ENCODE measurements at regions not wholly inside any gene's neighbourhood (a gene's known extent, or its start where the extent isn't known, plus 50 kb on each side); places are given as distances from the start of the nearest gene placed in this dataset.
"Not testable (repeated sequence)": the region's sequence is repeated elsewhere in the genome, so short reads cannot be mapped to it uniquely, and the experiment has no call there.

DNA sequence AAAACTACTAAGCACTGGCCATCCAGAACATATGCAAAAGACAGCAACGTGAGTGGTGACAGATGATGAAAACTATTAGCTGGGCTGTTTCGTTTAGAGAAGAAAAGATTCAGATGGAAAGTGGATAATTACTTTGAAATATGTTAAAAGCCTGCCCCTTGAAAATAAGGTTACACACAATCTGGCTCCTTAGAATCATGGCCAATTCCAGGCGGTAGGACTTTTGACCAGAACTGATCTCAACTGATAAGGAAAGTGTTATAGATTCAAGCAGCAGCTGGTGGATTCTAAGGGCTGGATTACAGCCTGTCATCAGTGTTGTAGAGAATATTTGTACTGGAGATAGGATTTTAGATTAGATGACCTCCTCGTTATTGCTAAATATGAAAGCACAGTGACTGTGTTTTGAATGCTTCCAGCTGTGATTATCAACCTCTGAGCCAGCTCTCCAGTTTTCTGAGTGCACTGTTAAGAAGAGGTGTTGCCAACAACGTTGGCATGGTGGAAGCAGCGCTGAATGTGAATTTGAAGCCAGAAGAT is 75.1 kb downstream of the KBTBD2 start:
- not testable (repeated sequence) for DNase-seq (ENCODE audit: low read depth, low spot score)

DNA sequence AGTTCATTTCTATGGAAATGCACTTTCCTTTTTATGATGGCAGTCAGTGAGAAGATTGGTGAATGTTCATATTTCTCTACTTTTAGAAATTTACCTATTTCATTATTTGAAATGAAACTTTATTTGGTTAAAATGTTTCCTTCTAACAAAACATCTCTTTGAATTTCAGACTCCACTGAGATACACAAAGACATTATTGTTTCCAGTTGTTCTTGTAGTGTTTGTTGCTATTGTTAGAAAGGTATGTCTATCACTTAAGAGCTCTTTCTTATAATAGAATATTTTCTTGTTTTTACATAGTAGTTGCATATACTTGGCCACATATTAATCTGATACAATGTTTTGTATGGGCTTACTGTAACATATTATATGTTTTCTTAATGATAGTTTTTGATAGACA is 76.8 kb downstream of the KBTBD2 start:
- DNase-seq (ENCODE audit: low read depth, low spot score), result not testable (repeated sequence)

DNA sequence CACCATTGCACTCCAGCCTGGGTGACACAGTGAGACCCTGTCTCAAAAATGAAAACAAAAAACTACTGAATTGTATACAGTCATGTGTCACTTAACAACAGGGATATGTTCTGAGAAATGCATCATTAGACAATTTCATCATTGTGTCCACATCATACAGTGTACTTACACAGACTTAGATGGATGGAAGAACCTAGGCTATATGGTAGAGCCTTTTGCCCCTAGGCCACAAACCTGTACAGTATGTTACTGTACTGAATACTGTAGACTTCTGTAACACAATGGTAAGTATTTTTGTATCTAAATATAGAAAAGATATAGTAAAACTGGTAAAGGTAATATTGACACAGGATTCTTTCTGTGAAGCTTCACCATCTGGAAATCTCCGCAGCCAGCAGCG is 81.7 kb downstream of the KBTBD2 start:
- no peak for DNase-seq (ENCODE audit: low read depth, low spot score)

DNA sequence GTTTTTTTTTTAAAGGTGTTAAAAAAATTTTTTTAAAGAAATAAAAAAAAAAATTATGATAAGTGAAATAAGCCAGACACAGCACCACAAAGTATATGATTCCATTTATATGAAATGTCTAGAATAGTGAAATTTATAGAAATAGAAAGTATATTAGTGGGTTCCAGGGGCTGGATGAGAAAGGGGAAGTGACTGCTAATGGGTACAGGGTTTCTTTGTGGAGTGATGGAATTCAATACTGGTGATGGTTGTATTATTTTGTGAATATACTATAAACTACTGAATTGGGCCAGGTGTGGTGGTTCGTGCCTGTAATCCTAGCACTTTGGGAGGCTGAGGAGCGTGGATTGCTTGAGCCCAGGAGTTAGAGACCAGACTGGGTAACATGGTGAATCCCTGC is 82.2 kb downstream of the KBTBD2 start:
- DNase-seq (ENCODE audit: low read depth, low spot score), result no peak

DNA sequence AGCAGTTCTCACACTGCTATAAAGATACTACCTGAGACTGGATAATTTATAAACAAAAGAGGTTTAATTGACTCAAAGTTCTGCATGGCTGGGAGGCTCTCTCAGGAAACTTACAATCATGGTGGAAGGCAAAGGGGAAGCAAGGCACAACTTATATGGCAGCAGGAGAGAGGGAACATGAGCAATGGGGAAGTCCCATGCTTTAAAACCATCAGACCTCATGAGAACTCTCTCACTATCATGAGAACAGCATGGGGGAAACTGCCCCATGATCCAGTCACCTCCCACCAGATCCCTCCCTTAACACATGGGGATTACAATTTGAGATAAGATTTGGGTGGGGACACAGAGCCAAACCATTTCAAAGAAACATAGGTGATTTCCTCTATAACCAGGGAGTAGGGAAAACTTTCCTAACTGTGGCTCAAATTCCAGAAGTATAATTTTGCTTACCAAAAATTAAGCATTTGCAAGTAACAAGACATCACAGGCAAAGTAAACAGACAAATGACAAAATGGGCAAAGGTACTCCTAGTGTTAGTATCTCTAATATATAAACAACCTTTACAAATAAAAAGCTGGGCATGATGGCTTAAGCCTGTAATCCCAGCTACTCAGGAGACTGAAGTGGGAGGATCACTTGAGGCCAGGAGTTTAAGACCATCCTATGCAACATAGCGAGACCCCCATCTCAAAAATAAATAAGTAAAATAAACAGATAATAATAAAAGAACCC is 88.0 kb downstream of the KBTBD2 start:
- no peak for DNase-seq (ENCODE audit: low read depth, low spot score)

DNA sequence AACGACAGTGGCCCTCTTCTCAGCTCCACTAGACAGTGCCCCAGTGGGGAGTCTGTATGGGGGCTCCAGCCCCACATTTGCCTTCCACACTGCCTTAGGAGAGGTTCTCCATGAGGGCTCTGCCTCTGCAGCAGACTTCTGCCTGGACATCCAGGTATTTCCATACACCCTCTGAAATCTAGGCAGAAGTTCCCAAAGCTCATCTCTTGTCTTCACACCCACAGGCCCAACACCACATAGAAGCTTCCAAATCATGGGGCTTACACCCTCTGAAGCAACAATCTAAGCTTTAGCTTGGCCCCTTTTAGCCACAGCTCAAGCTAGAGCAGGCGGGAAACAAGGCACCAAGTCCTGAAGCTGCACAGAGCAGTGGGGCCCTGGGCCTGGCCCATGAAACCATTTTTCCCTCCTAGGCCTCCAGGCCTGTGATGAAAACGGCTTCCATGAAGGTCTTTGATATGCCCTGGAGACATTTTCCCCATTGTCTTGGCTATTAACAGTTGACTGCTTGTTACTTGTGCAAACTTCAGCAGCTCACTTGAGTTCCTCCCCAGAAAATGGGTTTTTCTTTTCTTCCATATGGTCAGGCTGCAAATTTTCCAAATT is 89.2 kb downstream of the KBTBD2 start:
- no peak for DNase-seq (ENCODE audit: low read depth, low spot score)

DNA sequence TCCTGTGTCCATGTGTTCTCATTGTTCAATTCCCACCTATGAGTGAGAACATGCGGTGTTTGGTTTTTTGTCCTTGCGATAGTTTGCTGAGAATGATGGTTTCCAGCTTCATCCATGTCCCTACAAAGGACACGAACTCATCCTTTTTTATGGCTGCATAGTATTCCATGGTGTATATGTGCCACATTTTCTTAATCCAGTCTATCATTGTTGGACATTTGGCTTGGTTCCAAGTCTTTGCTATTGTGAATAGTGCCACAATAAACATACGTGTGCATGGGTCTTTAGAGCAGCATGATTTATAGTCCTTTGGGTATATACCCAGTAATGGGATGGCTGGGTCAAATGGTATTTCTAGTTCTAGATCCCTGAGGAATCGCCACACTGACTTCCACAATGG is 98.5 kb downstream of the KBTBD2 start:
- DNase-seq (ENCODE audit: low read depth, low spot score), result not testable (repeated sequence)

DNA sequence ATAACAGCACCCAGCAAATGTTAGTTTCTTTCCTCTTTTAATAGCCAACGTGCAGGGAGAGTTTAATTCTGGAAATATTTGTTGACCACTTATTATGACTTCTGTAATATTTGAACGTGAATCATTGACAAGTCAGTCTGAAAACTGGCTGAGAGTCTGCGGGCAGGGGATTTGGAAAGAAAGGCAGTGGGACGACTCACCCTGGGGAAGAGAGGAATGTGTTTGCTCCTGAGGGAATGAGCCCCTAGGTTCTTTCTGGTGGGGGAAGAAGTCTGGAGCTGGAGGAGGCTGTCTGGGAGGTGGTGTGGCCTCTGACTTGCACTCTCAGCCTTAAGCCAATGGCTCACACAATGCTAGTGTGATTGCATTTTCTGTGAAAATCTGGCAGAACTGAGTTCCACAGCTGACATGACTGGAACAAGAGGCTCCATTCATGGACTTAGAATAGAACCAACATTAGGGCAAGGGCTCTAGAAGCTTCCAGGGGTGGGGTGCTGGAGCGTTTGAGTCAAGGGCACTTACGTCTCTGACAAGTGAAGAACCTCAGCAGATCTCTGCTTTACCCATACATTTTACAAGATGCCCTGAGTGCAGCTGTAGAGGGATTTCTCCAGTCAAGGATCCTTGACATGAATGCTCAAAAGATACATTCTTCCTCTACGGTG is 100.7 kb downstream of the KBTBD2 start:
- not testable (repeated sequence) for DNase-seq (ENCODE audit: low read depth, low spot score)

DNA sequence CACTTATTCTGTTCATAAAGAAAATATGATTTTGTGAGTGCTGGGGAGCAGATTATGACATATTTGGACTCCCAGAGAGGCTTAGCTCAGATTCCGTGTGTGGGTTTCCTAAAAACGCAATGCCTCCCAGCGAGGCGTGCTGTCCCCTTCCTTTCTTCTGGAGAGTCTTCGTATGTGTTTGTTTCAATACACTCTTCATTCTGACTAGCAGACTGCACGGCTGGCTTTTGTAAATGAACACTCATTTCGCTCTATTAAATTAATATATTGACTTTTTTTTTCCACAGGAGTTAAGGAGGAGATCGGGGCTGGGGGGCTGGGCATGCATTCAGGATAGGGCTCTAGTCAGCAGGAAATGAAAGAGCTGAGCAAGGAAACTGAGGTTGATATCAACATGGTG is 102.3 kb downstream of the KBTBD2 start:
- not testable (repeated sequence) for DNase-seq (ENCODE audit: low read depth, low spot score)

DNA sequence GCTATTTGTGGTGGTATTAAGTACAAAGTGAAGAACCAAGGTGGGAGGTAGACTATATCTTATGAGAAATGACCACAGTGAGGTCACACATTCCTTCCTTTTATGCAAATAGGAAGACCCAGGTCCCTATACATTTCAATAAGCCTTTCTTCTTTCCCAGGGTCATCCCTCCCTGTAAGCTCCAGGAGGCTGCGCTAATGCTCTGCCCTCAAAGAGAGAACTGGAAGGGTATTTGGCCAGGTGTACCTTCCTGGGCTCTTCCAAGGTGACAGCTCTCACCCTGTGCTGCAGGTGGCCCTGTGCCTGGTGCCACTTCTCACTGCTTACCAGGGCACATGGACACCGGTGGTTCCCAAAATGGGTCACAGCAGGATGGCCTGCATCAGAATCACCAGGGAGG is 103.4 kb downstream of the KBTBD2 start:
- DNase-seq (ENCODE audit: low read depth, low spot score), result not testable (repeated sequence)

DNA sequence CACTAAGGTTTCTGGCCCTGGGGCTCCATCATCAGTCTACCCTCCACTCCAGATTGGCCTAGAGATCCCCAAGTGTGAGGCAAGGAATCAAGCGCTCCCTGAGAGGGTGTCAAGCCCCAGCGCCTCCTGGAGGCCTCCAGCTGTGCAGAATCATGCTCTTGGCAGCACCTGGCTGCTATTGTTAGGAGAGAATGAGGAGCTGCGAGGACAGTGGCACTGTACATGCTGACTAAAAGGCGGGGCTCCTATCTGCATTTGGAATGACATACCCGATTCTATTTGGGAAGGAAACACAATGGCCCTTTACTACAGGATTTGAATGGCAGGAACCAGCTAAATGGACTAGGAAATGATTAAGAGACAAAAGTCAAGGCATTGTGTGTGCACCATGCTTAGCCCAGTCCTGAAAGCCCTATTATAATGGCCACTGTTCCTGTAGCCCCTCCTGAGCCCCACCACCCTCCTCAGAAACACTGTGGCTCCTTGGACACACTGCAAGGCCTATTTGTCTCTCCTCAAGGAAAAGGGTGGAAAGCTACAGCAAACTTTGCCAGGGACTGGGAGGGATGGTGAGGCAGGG is 106.1 kb downstream of the KBTBD2 start:
- not testable (repeated sequence) for DNase-seq (ENCODE audit: low read depth, low spot score)

DNA sequence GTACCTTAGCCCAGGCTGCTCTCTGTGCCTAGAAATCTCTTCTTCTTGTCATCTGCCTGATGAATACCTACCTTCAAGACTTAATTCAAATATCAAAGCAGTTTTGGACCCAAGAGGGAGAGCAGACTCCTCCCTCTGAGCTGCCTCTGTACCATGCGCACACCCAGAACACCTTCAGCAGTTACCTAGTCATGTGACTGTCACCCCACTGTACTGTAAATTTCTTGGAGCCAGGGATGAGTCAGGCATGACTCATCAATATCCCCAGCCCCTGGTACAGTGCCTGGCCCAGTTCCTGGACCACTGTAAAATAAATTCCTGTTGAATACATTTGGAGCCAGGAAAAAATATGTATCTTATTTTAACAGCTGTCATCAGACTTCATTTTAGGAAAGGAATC is 111.7 kb downstream of the KBTBD2 start:
- not testable (repeated sequence) for DNase-seq (ENCODE audit: low read depth, low spot score)

DNA sequence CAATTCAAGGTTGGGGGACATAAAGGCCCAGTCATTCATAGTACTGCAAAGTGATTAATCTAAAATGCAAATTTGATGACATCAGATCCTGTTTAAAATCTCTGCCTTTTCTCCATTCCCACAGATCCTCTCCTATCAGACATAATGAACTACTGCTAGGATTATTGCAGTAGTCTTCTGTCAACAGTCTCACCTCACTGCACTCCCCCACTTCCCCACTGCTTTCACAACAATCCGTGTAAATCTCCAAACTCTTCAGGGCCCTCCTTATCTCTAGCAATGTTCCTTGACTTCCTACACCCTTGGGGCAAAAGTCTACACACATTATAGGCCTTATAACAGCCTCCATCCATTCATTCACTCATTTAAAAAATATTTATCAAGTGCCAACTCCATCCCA is 112.4 kb downstream of the KBTBD2 start:
- no peak for DNase-seq (ENCODE audit: low read depth, low spot score)

DNA sequence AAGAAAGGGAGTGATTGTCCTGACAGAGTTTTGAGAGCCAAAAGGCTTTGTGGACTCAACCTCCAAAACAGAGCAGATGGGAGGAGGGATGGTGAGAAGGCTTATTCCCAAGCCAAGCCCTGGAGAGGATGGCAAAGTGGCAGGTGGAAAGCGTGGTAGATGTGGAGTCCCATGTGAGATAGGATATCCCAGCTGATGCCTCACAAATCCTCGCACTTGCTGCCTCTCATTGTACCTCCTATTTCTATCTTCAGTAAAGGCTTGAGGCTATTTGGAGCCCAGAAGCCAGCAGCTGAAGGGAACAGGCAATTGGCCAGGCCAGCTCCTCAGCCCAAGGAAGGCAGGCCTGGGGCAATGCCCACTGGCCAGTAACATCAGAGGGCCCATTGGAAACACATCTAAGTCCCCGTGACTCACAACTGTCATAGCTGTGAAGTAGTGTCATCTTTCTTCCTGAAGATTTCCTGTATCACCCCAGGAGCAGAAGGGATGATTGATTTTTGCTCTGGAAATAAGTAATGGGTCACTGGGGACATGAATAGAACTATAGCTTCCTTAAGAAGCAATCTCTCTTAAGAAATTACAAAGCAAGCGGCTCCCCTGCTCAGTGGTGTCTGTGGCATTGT is 114.4 kb downstream of the KBTBD2 start:
- not testable (repeated sequence) for DNase-seq (ENCODE audit: low read depth, low spot score)

DNA sequence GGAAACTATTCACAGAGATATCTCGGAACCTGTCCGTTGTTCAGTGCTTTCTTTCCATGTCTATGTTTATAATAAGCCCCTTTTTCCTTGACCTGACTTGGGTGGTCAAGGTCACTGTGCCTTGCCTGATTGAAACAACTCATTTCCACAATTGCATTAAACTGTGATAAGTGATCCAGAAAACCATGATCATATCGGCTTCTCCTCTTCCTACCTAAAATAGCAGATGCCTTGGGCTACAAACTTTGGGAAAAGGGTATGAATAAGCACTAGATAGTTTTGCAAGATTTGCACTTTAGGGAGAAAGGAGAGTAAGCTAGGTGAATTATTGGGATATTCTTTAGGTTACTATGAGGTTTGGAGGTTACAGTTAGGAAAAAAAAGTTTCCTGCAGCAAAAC is 115.2 kb downstream of the KBTBD2 start:
- DNase-seq (ENCODE audit: low read depth, low spot score), result not testable (repeated sequence)

DNA sequence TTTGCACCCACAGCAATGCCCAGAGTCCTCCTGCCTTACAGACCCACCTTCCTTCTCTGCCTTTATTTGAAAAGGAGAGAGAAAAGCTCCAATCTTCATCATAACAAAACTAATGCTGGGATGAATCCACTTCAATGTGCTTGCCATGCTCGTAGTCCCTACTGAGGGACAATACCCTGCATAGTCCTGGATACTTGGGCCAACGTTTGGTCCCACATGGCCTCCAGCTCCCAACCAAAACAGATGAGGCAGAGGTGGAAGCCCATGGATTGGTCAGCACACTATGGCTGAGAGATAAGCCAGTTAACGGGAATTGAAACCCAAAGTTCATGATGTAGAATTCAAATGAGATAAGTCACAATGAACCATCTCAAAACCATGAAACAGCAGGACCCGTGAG is 115.8 kb downstream of the KBTBD2 start:
- DNase-seq (ENCODE audit: low read depth, low spot score), result not testable (repeated sequence)

DNA sequence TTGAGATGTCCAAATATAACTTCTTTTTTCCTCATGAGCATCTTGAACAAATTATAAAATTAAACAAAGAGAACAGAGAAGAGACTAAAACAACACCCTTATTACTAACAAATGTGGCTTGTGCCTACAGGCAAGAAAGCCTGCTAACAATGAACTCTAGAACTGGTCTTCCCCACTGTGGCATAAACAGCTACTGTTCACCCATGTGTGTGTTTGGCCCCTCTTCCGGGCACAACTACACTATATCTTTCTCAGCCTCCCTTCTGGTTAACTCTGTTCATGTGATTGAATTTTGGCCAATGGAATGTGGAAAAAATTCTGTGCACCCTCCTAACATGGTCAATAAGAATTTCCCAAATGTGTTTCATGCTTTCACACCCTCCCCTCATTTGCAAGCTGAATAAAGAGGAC is 117.0 kb downstream of the KBTBD2 start:
- no peak for DNase-seq (ENCODE audit: low read depth, low spot score)

DNA sequence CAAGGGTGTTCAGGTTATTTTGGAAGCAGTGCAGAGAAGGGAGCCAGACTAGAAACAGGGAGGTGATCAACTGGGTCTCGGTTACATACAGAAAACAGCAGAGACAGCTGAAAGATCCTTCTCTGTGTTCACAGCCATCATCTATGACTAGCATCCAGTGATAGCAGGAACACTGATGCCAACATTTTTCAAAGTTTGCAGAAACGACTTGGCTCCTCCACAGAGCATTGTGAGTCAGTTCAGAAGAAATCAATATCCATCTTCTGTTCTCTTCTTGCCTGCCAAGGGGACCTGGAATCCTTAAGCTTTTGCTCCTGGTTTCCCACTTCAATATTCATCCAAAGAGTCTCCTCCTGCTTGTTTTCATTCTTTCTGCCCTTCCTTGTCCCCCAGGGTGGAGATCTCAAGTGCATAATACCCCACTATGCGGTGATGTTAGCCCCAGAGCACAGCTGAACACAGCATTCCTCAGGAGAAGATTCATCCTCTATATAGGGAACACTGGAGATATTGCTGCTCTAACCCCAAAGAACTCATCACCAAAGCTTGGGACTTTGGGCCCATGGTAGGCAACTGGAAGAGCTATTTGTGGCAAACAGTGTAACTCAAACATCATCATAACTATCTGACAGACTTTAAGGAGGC is 122.6 kb downstream of the KBTBD2 start:
- DNase-seq (ENCODE audit: low read depth, low spot score), result not testable (repeated sequence)

DNA sequence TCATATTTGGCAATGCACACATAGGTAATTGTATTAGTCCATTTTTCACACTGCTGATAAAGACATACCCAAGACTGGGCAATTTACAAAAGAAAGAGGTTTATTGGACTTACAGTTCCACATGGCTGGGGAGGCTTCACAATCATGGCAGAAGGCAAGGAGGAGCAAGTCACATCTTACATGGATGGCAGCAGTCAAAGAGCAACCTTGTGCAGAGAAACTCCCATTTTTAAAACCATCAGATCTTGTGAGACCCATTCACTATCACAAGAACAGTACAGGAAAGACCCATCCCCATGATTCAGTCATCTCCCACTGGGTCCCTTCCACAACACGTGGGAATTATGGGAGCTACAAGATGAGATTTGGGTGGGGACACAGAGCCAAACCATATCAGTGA is 123.2 kb downstream of the KBTBD2 start:
- not testable (repeated sequence) for DNase-seq (ENCODE audit: low read depth, low spot score)

DNA sequence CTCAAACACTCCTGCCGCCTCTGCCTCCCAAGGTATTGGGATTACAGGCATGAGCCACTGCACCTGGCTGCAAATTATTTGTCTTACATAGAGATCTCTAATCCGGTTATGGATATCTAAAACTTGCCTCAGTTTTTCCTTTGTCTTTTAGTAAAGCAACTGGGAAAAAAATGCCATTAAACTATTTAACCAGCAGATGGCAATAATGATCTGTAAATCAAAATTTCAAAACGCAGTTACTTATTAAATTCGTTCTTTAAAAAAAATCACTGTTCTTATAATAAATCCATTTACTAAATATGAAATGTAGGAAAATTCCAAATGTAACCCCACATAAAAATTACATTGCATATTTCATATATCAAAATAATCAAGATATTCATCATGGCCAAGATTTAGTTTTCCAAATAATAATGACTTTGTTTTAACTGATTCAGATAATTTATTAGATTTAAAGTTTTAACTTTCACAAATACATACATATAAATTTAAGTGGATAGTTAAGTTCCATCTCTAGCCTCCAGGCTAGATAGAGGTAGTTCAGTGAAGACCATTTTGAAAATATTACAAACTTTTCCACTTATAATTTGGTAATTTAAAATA is 125.8 kb downstream of the KBTBD2 start:
- DNase-seq (ENCODE audit: low read depth, low spot score), result not testable (repeated sequence)

DNA sequence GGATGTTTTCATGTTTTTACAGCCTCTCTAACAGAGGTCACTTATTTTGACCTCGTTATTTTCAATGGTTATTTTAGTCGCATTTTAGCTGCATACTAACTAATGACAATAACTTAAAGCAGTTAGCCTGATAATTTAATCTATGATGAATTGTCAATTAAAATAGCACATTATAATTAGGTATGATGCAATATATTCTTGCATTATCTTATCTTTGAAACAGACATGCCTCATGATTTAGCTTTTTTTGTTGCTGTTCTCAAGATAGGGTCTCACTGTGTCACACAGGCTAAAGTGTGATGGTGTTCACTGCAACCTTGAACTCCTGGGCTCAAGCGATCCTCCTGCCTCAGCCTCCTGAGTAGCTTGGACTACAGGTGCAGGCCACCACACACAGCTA is 126.4 kb downstream of the KBTBD2 start:
- DNase-seq (ENCODE audit: low read depth, low spot score), result no peak

Data from pulmonary artery endothelial cell (primary cell).